ENCODE measurements at regions not wholly inside any gene's neighbourhood (a gene's known extent, or its start where the extent isn't known, plus 50 kb on each side); places are given as distances from the start of the nearest gene placed in this dataset.

DNA sequence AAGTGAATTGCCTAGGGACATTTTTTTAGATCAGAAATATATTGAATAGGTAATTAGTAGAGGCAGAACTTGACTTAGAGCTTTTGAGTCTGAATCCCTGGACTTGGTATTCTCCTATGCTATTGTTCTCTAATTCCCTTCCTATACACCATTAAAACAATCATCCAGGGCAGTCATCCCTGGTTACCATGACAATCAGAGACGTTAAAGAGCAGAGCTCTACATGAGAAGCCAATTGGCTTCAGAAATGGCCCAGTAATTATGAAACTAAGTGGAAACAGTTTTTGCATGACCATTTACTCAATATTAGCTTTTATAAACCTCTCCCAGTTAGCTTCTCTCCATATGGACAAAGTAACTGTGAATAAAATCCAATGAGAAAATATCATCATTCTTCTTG, 182.1 kb upstream of the TP63 start:
- TF ChIP-seq, protein P1, sequence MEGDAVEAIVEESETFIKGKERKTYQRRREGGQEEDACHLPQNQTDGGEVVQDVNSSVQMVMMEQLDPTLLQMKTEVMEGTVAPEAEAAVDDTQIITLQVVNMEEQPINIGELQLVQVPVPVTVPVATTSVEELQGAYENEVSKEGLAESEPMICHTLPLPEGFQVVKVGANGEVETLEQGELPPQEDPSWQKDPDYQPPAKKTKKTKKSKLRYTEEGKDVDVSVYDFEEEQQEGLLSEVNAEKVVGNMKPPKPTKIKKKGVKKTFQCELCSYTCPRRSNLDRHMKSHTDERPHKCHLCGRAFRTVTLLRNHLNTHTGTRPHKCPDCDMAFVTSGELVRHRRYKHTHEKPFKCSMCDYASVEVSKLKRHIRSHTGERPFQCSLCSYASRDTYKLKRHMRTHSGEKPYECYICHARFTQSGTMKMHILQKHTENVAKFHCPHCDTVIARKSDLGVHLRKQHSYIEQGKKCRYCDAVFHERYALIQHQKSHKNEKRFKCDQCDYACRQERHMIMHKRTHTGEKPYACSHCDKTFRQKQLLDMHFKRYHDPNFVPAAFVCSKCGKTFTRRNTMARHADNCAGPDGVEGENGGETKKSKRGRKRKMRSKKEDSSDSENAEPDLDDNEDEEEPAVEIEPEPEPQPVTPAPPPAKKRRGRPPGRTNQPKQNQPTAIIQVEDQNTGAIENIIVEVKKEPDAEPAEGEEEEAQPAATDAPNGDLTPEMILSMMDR (IDR thresholded peaks at IDR 0.05; ENCODE audit: borderline replicate concordance, extremely low read depth, low read length, poor library complexity, severe bottlenecking): no peak
- TF ChIP-seq EZH2 (IDR thresholded peaks at IDR 0.05; ENCODE audit: borderline replicate concordance, low read depth, low read length, severe bottlenecking): no peak

Data from DND-41 (cell line).